GM18861 (cell line): ENCODE measurements at regions not wholly inside any gene's neighbourhood (a gene's known extent, or its start where the extent isn't known, plus 50 kb on each side); places are given as distances from the start of the nearest gene placed in this dataset.

Source experiments
- ATAC-seq: cut with Tn5 transposase; IDR thresholded peaks from one replicate; pipeline ENCODE4 v1.9.1; 2021; ENCODE audit not compliant: unreplicated experiment

DNA sequence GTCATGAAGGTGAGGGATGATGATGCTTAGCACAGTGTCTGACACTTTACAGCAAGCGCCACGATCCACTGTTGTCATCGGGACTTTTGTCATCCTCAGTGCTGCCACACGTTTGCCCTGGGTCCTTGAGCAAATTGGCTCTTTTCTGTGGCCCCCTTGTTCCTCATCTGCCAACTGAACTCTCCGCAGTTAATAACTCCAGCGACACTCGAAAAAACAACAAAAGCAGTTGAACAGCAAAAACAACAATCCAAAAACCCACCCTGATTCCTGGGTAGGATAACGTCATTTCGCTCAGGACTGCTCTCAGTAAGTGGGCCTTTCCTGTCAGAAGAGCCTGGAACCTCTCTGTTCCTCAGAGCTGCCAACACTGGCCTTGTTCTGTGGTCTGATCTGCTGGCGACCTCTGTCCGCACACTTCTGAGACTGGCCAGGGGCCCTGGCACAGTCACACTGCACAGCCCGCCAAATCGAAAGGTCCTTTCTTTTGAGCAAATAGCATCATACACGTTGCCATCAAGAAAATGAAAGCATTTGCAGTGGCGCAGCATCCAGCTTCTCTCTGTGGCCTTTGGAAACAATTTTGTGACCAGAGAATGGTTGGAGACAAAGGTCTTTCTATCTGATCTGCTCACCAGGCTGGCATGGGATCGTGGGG lies 79.9 kb upstream of the SYT13 start:
- no peak for ATAC-seq

DNA sequence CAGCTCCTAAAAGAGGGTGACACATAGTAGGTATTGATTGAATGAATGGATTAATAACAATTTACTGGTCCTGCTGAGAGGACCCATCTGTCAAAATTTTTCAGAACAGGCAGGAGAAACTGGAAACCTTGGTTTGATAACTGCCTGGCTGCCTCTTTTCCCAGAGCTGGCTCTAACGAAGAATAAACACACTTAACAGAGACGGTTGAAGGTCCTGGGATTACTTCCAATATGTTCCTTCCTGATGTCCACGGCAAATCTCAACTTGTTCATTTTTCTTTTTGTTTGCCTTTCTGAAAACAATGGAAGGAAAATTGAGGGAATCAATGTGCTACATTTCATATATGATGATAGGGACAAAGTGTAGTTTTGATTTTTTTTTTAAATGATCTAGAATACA lies 76.5 kb upstream of the SYT13 start:
- ATAC-seq: no peak

DNA sequence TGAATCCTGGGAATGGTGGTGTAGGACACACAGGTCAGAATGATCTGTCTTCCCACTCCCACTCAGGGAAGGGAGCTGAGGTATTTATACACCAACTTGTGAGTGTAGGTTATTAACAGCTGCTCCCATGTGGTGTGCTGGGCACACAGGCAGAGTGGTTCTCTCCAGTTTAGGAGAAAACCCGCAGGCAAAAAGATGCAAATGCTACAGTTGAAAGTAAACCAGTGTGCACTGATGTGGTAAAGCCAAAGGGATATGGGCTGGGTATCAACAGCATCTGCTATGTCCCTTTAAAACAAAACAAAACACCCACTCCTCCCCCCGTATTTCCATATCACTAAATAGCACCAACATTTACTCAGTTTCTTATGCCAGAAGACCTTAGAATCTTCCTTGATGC lies 75.4 kb upstream of the SYT13 start:
- ATAC-seq: no peak

GRCh38 chr11:45355706-45356041 lies 69.5 kb upstream of the SYT13 start:
- ATAC-seq: no peak

DNA sequence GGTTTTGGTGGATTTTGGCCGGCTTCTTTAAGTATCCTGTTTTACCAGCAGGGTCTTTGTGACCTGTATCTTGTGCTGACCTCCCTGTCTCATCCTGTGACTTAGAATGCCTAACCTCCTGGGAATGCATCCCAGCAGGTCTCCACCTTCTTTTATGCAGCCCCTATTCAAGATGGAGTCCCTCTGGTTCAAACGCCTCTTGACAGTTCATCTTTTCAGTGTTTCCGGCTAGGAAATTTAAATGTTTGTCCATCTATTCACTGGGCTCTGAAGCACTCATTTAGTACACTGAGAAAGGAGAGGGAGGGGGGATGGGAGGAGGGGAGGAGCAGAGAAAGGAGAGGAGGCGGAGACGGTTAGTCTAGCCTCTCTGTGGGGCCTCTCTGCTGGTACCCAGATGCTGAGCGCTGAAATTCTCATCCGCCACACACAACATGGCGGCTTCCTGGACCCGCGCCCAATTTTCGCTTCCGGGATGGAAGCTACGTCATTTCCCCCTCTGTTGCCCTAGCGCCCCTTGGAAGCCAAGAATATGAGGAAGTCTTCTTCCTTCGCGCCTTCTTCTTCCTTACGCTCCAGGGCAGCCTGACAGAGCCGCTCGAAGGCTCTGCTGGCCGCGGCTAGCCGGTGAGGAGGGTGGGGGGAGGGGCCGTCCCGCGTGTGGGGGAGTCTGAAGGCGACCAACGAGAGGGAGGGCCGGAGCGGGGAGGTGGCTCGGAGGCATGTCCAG lies 69.0 kb upstream of the SYT13 start:
- peak; percentile 92 for ATAC-seq

DNA sequence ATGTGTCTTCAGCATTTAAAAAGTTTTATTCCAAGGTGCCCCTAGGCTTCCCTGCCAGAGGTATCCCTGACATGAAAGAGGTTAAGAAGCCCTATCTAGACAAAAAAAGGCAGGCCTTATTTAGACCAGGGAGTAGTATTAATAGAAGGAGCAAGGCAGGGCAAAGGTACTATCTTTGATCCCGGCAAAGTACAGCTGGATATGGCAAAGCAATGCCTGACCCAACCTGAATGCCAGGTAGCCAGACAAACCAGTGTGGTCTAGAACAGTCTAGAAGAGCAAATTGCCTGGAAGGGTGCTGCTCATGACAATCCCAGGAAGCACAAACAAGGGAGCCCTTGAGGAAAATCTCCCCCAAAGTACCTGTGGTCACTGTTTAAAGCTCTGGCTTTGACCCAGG lies 62.6 kb upstream of the SYT13 start:
- no peak for ATAC-seq

- no peak for ATAC-seq
These were observed 61.4 kb upstream of the SYT13 start for GRCh38 chr11:45347348-45348082.

- ATAC-seq: no peak
These were observed 59.4 kb upstream of the SYT13 start for GRCh38 chr11:45345491-45345890.

DNA sequence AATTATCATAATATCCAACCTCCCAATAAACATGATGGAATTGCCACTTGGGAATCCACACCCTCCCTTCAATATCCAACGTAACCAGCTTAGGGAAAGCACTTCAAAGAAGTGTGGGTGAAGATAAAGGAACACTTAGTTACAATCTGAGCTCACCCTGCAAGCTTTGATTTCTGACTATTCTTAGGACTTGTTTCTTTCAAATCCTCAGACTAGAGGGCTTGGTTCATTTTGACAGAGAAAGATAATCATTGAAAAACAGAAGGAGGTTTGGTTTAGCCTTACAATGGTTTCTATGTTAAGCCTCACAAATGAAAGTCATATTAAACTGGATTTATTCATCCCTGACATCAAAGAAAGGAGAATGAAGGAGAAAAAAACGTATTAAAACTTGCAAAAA lies 57.9 kb upstream of the SYT13 start:
- ATAC-seq: no peak

GRCh38 chr11:45343444-45343843 lies 57.3 kb upstream of the SYT13 start:
- no peak for ATAC-seq

- no peak for ATAC-seq
These were observed 55.2 kb upstream of the SYT13 start for GRCh38 chr11:45341372-45341771.

GRCh38 chr11:45339729-45340519 lies 53.8 kb upstream of the SYT13 start:
- ATAC-seq: peak; percentile 88

GRCh38 chr11:45337583-45338360 lies 51.6 kb upstream of the SYT13 start:
- ATAC-seq: no peak

DNA sequence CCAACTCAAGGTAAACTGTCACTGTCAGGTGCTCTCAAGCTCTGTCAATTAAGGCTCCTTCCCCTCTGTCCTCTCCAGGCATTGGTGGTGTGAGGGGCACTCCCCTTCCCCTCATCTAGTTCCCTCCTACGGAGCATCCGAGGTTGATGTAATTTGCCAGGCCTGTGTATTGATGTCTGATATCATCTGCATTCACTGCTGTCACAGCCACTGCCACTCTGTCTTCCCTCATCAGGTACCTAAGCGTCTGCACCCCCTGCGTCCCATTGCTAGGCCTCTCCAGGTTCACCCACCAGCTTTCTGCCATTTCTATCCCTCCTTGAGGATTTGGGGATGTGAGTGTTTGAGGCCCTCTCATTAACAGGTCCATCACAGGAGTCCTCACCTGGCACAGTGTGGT lies 50.0 kb upstream of the SYT13 start:
- no peak for ATAC-seq
